Spleen (tissue), 7 donors: ENCODE measurements at regions not wholly inside any gene's neighbourhood (a gene's known extent, or its start where the extent isn't known, plus 50 kb on each side); places are given as distances from the start of the nearest gene placed in this dataset.

Experiments
- CTCF ChIP-seq, 11 experiments: fragments of 200-600 bp in 7 of 11; fragments of 450-650 bp in 4 of 11; sonication (generic) in 4 of 11; IDR thresholded peaks in 8 of 11; conservative IDR thresholded peaks in 3 of 11; 1 replicate in 7 of 11; 2 replicates in 4 of 11; pipeline versions ENCODE4 v1.4.0 to v1.8.0; 2016 to 2021; ENCODE audit warnings: antibody characterized with exemption in 11 of 11, inconsistent platforms in 4 of 11, mild to moderate bottlenecking in 1 of 11
- POLR2A ChIP-seq, 3 donors: fragments of 450-650 bp; IDR thresholded peaks; one replicate each; pipeline ENCODE4 v1.5.1; 2017; ENCODE audit warnings: antibody characterized with exemption in 3 of 3, mild to moderate bottlenecking in 1 of 3
- donor health status: DM: no; HTN: no; CAD: no; lungs with moderate emphysema.
- donor health status: DM: no; HTN: no; CAD: no.
- donor health status: DM: no; HTN: no; CAD: no.

DNA sequence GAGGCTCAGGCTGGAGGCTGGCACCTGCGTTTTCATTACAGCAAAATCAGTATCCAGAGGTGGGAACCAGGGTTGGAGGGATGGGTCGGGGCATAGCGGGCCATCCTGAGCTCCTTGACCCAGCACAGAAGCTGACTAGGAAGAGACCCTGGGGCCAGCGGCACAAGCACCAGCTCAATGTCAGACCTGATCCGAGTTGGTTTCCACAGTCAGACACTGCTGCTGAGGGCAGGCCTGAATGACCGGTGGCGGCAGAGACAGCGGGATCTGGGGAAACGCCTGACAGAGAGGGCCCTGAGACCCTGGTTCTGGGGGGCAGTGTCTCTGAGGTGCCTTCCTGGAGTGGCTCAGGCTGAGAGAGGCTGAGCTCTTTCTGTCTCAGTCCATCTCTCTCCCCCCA is 162.0 kb upstream of the C1orf174 start:
- TF ChIP-seq CTCF (IDR thresholded peaks at IDR 0.05 in 8 of 11, conservative IDR thresholded peaks at IDR 0.05 in 3 of 11) (no peak), POLR2A (IDR thresholded peaks at IDR 0.05) (no peak)
